Suppressor macrophage (primary cell): ENCODE measurements at regions not wholly inside any gene's neighbourhood (a gene's known extent, or its start where the extent isn't known, plus 50 kb on each side); places are given as distances from the start of the nearest gene placed in this dataset.

Source experiments
- DNase-seq, 4 experiments: peaks; one replicate each; pipeline ENCODE4 v3.0.0-alpha.2; 2020 to 2022

- no peak for DNase-seq
Measured at GRCh38 chr2:10237392-10238321, 65.0 kb upstream of the HPCAL1 start.

GRCh38 chr2:10238396-10238795 is 64.3 kb upstream of the HPCAL1 start:
- no peak for DNase-seq

- DNase-seq, result no peak
Measured at GRCh38 chr2:10238991-10239485, 63.7 kb upstream of the HPCAL1 start.

GRCh38 chr2:10239561-10239967 is 63.1 kb upstream of the HPCAL1 start:
- no peak for DNase-seq

GRCh38 chr2:10240161-10240681 is 62.5 kb upstream of the HPCAL1 start:
- DNase-seq, result no peak

GRCh38 chr2:10240911-10241610 is 61.6 kb upstream of the HPCAL1 start:
- no peak for DNase-seq

- DNase-seq, result peak; percentile 46 to 59 (median 49)
Measured at GRCh38 chr2:10241641-10242430, 60.9 kb upstream of the HPCAL1 start.

- no peak for DNase-seq
Measured at GRCh38 chr2:10242451-10242850, 60.3 kb upstream of the HPCAL1 start.

GRCh38 chr2:10242998-10243925 is 59.4 kb upstream of the HPCAL1 start:
- DNase-seq, result no peak

GRCh38 chr2:10243926-10244270 is 58.8 kb upstream of the HPCAL1 start:
- no peak for DNase-seq

- no peak for DNase-seq
Measured at GRCh38 chr2:10245021-10245420, 57.7 kb upstream of the HPCAL1 start.

GRCh38 chr2:10245661-10246060 is 57.0 kb upstream of the HPCAL1 start:
- no peak for DNase-seq

- no peak for DNase-seq
Measured at GRCh38 chr2:10246370-10246769, 56.3 kb upstream of the HPCAL1 start.

- no peak for DNase-seq
Measured at GRCh38 chr2:10246831-10247230, 55.9 kb upstream of the HPCAL1 start.

GRCh38 chr2:10249798-10250197 is 52.9 kb upstream of the HPCAL1 start:
- DNase-seq, result no peak

GRCh38 chr2:10252224-10252623 is 50.5 kb upstream of the HPCAL1 start:
- no peak for DNase-seq

- peak; percentile 13 to 30 (median 16) for DNase-seq
Measured at GRCh38 chr2:10252661-10253060, 50.0 kb upstream of the HPCAL1 start.
